22Rv1 (cell line): ENCODE measurements at regions not wholly inside any gene's neighbourhood (a gene's known extent, or its start where the extent isn't known, plus 50 kb on each side); places are given as distances from the start of the nearest gene placed in this dataset.

Source experiments
- CTCF ChIP-seq: fragments of 450-650 bp; IDR thresholded peaks from 2 replicates; pipeline ENCODE4 v1.5.1; 2017; ENCODE audit warnings: mild to moderate bottlenecking
- ZFX ChIP-seq: fragments of 450-650 bp; IDR thresholded peaks from 2 replicates; pipeline ENCODE4 v1.6.1; 2017; ENCODE audit warnings: antibody characterized with exemption, borderline replicate concordance

GRCh38 chr13:39804332-39805210 lies 149.1 kb downstream of the COG6 start:
- TF ChIP-seq CTCF (no peak), ZFX (no peak)
